GM21619 (cell line): ENCODE measurements at regions not wholly inside any gene's neighbourhood (a gene's known extent, or its start where the extent isn't known, plus 50 kb on each side); places are given as distances from the start of the nearest gene placed in this dataset.
A peak's percentile ranks its signal among the peaks of the same experiment; 100 is the strongest.

ENCODE experiments used
- ATAC-seq: cut with Tn5 transposase; IDR thresholded peaks from one replicate; pipeline ENCODE4 v1.9.1; 2021; ENCODE audit not compliant: unreplicated experiment

- ATAC-seq, result no peak
These were observed 186.6 kb upstream of the HDAC9 start for GRCh38 chr7:18308938-18309337.

GRCh38 chr7:18312482-18312881, 183.1 kb upstream of the HDAC9 start:
- ATAC-seq, result no peak

GRCh38 chr7:18313965-18314364, 181.6 kb upstream of the HDAC9 start:
- no peak for ATAC-seq

DNA sequence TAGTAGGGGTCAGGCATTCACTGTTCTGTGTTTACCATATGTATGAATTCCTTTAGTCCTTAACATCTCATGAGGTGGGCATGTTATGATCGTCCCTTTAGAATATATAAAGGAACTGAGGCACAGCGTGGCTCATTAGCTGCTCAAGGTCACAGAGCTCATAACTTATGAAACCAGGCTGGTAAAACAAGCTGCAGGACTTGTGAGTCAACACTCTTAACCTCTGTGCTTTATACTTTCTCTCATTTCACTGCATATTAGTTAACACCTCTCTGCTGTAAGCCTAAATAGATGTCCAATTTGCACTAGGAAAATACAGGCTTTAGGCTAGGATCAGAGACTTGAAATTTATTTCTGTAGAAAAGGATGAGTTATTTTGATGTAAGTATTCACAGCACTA, 180.3 kb upstream of the HDAC9 start:
- ATAC-seq, result no peak

DNA sequence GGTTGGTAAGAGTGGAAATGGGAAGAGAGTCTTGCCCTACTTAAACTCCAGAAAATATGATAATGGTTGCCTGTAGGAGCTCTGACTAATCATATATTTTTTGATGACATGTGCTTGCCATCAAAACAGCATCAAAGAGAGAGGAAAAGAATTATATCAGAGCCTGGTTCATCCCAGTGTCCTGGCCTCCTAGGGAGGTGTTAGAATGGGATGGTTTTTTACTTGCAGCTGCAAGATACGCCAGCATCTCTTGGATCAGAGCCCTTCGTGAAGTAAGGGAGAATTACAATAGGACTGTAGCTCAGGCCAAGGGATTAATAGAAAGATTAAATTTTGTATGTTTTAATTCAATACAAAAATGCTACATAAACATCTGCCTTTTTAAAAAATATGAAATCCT, 177.6 kb upstream of the HDAC9 start:
- ATAC-seq, result no peak

- no peak for ATAC-seq
These were observed 175.1 kb upstream of the HDAC9 start for GRCh38 chr7:18320422-18320821.

DNA sequence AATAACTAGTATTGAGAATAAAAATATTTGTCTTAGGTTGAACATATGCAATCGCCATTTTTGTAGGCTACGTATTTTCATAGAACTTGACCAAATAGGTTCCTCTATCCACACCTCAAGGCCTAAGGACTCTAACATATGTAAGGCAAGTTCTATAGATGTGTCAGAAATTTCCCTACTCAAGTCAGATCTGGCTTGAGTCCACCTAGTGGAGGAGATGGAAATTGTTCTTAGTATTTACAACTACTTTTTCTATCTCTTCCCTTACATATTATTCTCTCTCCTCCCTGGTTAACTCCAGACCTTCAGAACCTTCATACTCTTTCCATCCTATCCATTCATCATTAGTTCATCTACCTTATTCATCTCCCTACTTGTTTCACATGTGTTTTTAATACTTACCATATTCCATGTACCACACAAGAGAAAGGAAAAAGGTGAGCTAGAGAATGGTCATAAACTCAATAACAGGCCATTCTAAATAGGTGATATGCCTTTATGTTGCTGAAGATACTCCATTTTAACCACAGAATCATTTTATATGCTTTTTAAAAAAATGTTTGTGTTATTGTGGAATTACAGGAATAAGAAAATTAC, 174.5 kb upstream of the HDAC9 start:
- ATAC-seq, result peak; percentile 69

GRCh38 chr7:18330548-18330947, 165.0 kb upstream of the HDAC9 start:
- no peak for ATAC-seq

DNA sequence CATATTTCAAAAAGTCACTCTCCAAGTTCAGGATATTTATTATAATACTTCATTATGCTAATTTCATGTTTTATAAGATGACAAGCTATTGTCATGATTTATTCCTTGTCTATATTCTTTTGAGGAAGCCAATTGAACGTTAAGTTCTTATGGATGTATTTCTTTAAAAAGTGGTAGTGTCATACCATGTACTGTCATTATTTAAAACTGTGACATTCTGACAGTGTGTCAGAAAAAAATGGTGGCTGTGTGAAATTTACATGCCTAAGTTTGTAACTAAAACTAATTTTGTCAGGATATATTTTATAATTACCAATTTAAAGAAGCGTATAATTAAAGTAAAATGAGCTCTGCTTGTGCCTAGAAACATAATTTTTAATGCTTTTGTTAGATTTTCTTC, 158.9 kb upstream of the HDAC9 start:
- ATAC-seq, result no peak

DNA sequence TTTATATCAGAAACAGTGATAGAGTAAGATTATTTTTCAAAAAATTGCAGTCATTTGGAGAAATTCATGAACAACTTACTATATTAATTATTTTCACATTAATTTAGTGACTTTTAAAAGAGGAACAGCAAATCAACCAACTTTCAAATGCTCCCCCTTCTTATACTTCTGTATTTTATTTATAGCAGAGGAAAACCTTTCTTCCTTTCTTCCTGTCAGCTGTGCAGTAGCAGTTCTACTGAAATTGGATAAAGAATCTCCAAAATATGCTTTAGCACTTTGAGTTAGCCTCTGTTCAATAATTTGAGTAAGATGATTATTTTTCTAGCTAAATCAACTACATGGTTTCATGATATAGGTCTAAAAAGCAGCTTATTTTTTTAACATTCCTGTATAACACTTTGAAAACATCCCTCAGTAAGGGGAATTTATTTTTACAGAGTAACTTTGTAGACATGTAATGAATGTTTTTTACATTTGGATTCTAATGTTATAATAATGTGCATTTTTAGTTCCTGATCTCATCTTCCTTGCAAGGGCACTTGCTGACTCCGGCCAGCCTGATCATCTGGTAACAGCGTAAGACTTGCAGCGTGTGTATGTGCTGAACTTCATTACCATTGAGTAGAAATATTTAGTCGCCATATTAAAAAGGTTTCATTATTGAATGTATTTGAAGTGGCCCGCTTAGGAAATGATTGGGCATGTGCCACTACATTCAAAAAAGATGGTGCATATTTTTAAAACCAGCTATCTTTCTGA, 158.3 kb upstream of the HDAC9 start:
- ATAC-seq, result no peak

DNA sequence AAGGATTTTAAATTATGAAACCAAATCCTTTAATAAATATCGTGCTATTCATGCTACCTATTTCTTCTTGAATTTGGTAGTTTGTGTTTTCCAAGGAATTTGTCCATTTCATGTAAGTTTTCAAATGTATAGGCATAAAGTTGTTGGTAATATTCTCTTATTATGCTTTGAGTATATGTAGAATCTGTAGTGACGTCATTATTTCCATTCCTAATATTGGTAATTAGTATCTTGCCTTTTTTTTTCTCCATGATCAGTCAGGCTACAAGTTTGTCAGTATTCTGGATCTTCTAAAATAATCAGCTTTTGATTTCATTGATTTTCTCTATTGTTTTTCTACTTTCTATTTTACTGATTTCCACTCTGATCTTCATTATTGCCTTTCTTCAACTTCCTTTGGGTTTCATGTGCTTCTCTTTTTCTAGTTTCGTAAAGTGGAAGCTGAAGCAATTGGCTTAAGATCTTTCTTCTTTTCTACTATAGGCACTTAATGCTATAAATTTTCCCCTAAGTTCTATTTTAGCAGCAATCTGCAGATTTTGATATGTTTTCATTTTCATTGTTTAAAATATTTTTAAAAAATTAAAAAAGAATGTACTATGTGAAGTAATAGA, 156.5 kb upstream of the HDAC9 start:
- ATAC-seq, result no peak

GRCh38 chr7:18341756-18342155, 153.8 kb upstream of the HDAC9 start:
- no peak for ATAC-seq

DNA sequence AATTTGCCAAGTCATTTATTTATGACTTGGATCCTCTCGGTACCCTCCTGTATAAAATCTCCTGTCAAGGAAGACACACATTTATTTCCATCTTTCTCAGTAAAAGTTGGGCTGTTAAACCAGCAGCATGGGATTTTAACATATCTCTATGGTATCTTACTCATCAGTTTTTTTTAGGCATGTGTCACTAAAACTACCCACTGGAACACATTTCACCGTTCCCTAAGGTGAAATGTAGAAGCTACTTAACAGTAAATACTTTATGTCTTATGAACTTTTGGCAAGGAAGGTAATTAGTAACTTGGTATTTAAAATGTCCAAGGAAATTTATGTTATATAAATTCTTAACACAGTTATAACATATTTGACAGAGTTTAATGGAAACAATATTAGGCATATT, 152.5 kb upstream of the HDAC9 start:
- ATAC-seq, result no peak

- ATAC-seq, result no peak
These were observed 151.0 kb upstream of the HDAC9 start for GRCh38 chr7:18344536-18344935.

- peak; percentile 59 for ATAC-seq
These were observed 149.8 kb upstream of the HDAC9 start for GRCh38 chr7:18345641-18346234.

GRCh38 chr7:18347170-18347569, 148.4 kb upstream of the HDAC9 start:
- no peak for ATAC-seq

GRCh38 chr7:18350678-18351077, 144.9 kb upstream of the HDAC9 start:
- no peak for ATAC-seq

- ATAC-seq, result peak; percentile 56
These were observed 143.0 kb upstream of the HDAC9 start for GRCh38 chr7:18352339-18353255.

DNA sequence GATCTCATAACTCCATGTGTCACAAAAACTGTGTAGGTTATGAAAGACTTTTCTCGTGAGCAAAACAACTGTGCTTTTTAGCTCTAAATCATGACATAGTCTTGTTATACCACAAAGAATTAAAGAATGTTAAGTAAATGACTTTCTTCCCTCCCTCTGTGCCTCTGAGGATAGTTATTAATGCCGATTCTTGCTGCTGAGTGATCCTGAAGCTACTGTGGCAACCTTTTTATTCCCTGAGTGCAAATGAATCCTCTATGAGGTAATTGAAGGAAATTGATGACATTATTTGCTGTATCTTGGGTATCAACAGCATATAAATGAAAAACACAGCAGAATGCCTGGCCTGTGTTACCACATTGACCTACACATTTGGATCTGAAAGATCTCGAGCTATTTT, 142.2 kb upstream of the HDAC9 start:
- no peak for ATAC-seq

- ATAC-seq, result no peak
These were observed 141.2 kb upstream of the HDAC9 start for GRCh38 chr7:18354108-18355085.
